OCI-LY7 (cell line): ENCODE measurements at regions not wholly inside any gene's neighbourhood (a gene's known extent, or its start where the extent isn't known, plus 50 kb on each side); places are given as distances from the start of the nearest gene placed in this dataset.

Experiments used
- EZH2phosphoT487 ChIP-seq: fragments of 200-600 bp; sonication (generic); IDR thresholded peaks from 2 replicates; pipeline ENCODE4 v1.6.1; 2018; ENCODE audit warnings: low read depth, borderline replicate concordance, mild to moderate bottlenecking, mixed run types, antibody characterized with exemption, low read length, moderate library complexity, mixed read lengths
- TF ChIP-seq, protein P1 (sequence below): fragments of 200-600 bp; sonication (generic); conservative IDR thresholded peaks from 2 replicates; pipeline ENCODE4 v1.5.1; 2014; ENCODE audit warnings: mild to moderate bottlenecking, antibody characterized with exemption, low read length, moderate library complexity, mixed read lengths

- TF ChIP-seq, protein P1, sequence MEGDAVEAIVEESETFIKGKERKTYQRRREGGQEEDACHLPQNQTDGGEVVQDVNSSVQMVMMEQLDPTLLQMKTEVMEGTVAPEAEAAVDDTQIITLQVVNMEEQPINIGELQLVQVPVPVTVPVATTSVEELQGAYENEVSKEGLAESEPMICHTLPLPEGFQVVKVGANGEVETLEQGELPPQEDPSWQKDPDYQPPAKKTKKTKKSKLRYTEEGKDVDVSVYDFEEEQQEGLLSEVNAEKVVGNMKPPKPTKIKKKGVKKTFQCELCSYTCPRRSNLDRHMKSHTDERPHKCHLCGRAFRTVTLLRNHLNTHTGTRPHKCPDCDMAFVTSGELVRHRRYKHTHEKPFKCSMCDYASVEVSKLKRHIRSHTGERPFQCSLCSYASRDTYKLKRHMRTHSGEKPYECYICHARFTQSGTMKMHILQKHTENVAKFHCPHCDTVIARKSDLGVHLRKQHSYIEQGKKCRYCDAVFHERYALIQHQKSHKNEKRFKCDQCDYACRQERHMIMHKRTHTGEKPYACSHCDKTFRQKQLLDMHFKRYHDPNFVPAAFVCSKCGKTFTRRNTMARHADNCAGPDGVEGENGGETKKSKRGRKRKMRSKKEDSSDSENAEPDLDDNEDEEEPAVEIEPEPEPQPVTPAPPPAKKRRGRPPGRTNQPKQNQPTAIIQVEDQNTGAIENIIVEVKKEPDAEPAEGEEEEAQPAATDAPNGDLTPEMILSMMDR: no peak
- TF ChIP-seq EZH2phosphoT487: no peak
These were observed 169.1 kb upstream of the RMST start for GRCh38 chr12:97293541-97293940.
